ENCODE measurements at regions not wholly inside any gene's neighbourhood (a gene's known extent, or its start where the extent isn't known, plus 50 kb on each side); places are given as distances from the start of the nearest gene placed in this dataset.

GRCh38 chr2:172372436-172372835 lies 55.0 kb upstream of the ITGA6 start:
- no peak for DNase-seq

GRCh38 chr2:172373076-172373475 lies 54.3 kb upstream of the ITGA6 start:
- no peak for DNase-seq

GRCh38 chr2:172373766-172374165 lies 53.6 kb upstream of the ITGA6 start:
- DNase-seq = no peak

- no peak for DNase-seq
Observed at GRCh38 chr2:172374318-172375240, 52.8 kb upstream of the ITGA6 start.

GRCh38 chr2:172375251-172375650 lies 52.1 kb upstream of the ITGA6 start:
- no peak for DNase-seq

- no peak for DNase-seq
Observed at GRCh38 chr2:172376016-172376415, 51.4 kb upstream of the ITGA6 start.

- no peak for DNase-seq
Observed at GRCh38 chr2:172376505-172377125, 50.8 kb upstream of the ITGA6 start.

- DNase-seq = no peak
Observed at GRCh38 chr2:172377408-172377807, 50.0 kb upstream of the ITGA6 start.
